ENCODE measurements at regions not wholly inside any gene's neighbourhood (a gene's known extent, or its start where the extent isn't known, plus 50 kb on each side); places are given as distances from the start of the nearest gene placed in this dataset.
"Not testable (repeated sequence)": the region's sequence is repeated elsewhere in the genome, so short reads cannot be mapped to it uniquely, and the experiment has no call there.

GRCh38 chr15:44849701-44850403 is 106.6 kb upstream of the TERB2 start:
- DNase-seq = not testable (repeated sequence)

GRCh38 chr15:44853304-44853950 is 103.1 kb upstream of the TERB2 start:
- DNase-seq = peak; percentile 84

- DNase-seq = not testable (repeated sequence)
Observed at GRCh38 chr15:44854696-44855095, 101.8 kb upstream of the TERB2 start.

GRCh38 chr15:44856284-44856683 is 100.2 kb upstream of the TERB2 start:
- not testable (repeated sequence) for DNase-seq

DNA sequence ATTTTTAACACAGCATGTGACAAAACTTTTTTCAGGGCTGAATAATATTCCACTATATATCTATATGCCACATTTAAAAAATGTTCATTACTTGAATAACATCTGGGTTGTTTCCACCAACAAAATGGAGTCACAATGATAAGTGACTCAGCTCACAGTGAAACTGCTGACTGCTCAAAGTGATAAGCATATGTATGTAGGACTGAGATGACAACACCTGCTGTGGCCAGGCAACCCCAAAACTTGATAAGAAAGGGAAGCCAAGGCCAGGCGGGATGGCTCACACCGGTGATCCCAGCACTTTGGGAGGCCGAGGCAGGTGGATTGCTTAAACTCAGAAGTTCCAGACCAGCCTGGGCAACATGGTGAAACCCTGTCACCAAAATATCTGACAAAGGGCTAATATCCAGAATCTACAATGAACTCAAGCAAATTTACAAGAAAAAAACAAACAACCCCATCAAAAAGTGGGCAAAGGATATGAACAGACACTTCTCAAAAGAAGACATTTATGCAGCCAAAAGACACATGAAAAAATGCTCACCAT is 99.2 kb upstream of the TERB2 start:
- DNase-seq = not testable (repeated sequence)

- DNase-seq = not testable (repeated sequence)
Observed at GRCh38 chr15:44859088-44859487, 97.4 kb upstream of the TERB2 start.

GRCh38 chr15:44860168-44860567 is 96.3 kb upstream of the TERB2 start:
- DNase-seq = not testable (repeated sequence)

DNA sequence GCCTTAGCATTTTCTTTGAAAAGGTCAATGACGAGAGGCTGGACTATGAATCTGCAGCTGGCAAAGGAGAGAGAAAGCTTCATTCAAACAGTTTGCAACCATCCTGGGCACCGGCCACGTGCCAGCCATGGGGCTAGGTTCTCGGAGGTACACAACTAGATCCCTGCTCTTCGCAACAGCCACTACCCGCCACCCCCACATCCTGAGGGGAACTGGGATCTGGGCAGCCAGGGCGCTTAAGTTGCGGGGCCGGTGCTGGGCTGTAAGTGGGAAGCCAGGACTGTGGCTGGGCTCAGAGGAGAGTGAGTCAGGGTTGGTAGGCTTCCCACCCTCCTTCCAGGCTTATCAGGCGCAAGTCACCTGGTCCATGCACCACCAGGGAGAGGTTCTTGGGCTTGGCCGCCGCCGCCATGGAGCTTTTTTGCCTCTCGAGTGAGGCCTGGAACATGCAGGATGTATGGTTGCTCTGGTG is 95.0 kb upstream of the TERB2 start:
- DNase-seq = no peak

DNA sequence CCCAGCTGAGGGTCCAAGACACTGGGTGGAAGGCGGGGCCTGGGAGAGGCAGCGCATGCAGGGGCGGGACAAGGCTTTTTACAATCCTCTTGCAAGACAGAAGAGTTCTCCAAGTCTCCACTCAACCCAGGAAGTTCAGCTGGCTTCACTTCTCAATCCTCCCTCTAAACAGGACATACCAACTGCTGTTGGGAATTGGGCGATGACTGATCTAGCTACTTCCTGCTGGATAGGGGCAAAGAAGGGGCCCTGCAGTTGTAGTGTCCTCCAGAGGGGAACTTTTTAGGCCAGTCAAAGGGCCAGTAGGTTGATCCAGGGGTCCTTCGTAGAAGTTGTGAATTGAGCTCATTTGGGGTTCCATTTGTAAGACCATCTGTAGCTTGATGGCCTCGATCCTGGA is 94.6 kb upstream of the TERB2 start:
- no peak for DNase-seq

- not testable (repeated sequence) for DNase-seq
Observed at GRCh38 chr15:44862866-44863265, 93.6 kb upstream of the TERB2 start.

DNA sequence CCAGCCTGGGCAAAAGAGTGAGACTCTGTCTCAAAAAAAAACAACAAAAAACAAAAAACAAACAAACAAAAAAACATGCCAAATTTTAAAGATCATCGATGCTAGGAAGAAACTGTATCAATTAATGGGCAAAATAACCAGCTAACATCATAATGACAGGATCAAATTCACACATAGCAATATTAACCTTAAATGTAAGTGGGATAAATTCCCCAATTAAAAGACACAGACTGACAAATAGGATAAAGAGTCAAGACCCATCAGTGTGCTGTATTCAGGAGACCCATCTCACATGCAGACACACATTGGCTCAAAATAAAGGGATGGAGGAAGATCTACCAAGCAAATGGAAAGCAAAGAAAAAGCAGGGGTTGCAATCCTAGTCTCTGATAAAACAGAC is 88.4 kb upstream of the TERB2 start:
- not testable (repeated sequence) for DNase-seq

DNA sequence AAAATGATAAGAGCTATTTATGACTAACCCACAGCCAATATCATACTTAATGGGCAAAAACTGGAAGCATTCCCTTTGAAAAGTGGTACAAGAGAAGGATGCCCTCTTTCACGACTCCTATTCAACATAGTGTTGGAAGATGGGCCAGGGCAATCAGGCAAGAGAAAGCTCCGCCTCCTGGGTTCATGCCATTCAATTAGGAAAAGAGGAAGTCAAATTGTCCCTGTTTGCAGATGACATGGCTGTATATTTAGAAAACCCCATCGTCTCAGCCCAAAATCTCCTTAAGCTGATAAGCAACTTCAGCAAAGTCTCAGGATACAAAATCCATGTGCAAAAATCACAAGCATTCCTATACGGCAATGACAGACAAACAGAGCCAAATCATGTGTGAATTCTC is 86.4 kb upstream of the TERB2 start:
- peak; percentile 51 for DNase-seq

DNA sequence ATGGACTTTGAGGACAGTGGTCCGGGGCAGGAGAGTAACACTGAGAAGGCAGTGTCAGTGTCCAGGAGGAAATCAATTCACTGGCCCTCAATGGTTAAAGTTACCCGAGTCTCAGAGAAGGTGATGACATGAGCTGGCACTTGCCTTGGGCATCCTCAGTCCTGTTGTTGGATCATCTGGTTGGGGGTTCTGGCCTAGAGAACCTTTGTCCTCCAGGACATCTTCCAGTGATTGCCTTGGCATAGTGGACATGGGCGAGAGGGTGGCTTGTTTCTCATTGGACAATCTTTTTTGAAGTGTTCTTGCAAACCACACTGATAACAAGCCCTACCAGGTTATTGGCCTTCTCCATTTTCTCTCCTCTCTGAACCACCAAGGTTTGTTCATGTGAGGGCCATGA is 83.4 kb upstream of the TERB2 start:
- no peak for DNase-seq

- no peak for DNase-seq
Observed at GRCh38 chr15:44879066-44879465, 77.4 kb upstream of the TERB2 start.

DNA sequence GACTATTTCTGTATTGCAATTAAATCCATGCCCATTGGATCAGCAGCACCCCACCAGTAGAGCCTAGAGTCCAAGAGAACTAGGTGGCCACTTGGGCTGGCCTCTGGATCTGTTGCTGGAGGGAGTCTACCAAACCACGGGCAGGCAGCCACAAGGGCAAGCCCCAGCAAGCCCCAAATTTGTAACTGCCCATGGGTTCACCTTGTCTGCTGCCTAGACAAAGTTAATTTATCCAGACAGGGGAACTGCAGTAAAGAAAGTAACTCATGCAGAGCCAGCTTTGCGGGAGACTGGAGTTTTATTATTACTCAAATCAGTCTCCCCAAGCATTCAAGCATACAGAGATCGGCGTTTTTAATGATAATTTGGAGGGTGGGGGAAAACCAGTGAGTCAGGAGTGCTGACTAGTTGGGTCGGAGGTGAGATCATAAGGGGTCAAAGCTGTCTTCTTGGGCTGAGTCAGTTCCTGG is 74.0 kb upstream of the TERB2 start:
- no peak for DNase-seq

DNA sequence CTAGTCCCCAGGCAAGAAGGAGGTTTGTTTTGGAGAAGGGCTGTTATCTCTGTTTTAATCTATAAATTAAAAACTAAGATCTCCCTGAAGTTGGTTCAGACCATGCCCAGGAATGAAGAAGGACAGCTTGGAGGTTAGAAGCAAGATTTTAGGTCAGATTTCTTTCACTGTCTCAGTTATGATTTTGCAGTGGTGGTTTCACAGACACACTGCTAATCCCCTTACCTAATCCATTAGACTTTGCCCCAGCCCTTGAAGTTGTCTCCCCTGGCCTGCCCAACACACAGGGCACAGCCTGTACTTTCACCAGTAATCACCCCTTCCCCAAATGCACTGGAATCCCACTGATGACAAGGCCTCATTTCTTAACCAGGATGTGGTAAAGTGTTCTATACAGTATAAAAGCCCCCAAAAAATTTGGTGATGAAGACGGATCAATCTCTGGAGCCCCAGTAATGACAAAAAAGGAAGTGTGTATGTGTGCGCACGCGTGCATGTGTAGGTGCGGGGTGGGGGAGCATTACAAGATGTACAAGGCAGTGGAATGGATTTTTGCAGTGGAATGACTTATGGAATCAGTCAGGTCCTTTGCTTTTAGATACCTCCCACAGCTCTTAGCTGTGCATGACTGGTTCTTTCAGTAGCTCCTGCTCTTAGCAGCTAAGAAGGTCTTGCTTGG is 73.1 kb upstream of the TERB2 start:
- no peak for DNase-seq

DNA sequence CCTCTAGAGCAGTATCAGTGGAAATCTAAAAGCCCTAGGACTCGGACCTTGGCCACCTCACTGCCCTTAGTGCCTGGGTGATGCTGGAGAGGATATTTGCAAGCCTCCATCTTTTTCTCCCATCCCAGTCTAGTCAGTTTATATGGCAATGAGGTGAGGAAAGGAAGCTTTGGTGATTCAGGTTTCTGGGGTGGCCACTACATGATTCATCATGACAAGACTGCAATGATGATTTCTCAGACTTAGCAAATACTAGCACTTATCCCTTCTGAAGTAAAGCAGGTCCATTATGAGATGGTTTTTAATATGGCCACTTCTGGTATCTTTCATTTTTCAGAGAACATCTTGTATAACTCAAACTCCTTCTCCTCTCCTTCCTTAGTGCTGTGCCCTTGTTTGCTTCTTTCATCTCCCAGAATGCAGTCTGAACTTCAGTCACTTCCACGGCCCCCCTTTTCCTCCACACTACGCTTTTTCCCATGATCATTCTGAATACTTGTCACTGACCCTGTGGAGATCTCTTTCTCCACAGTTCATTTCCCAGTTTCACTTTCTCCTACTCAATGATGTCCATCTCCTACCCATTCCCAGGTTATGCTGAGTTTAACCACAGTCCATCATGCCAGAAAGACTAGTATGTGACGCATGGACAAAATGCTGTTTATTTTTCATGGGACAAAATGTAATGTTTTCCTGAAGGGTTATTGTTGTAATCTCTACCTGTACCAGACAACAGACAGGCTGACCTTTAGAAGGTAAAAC is 57.4 kb upstream of the TERB2 start:
- DNase-seq = not testable (repeated sequence)

DNA sequence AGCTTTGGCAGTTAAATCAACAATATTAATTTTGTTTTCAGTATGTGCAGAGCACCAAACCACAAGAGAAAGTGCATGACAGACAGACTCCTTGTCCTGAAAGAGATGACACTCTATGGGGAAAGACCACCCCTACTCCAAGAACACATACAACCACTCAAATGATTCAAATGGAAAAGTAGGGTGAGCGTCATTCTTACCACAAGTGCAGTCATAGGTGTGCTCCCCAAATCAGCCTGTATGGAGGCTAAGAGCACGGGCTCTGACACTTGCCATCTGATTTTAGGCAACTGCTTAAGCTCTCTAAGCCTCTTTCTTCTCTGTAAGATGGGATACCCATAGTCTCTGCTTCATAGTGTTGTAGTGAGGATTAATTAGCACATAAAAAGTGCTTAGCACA is 56.7 kb upstream of the TERB2 start:
- DNase-seq = not testable (repeated sequence)

GRCh38 chr15:44900796-44901195 is 55.7 kb upstream of the TERB2 start:
- DNase-seq = not testable (repeated sequence)

DNA sequence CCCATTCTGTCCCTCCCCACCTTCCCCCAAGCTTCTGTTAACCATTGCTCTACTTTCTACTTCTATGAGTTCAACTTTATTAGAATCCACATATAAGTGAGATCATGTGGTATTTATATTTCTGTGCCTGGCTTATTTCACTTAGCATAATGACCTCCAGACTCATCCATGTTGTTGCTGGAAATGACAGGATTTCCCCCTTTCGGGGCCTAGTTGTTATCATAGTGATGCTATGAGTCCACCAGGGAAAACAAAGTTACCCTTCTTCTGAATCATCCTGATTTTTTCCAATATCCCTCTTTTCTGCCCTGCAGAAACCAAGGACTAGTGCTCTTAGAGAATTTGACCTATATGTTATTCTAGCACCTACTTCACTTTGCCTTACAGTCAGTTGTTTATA is 53.2 kb upstream of the TERB2 start:
- not testable (repeated sequence) for DNase-seq

DNA sequence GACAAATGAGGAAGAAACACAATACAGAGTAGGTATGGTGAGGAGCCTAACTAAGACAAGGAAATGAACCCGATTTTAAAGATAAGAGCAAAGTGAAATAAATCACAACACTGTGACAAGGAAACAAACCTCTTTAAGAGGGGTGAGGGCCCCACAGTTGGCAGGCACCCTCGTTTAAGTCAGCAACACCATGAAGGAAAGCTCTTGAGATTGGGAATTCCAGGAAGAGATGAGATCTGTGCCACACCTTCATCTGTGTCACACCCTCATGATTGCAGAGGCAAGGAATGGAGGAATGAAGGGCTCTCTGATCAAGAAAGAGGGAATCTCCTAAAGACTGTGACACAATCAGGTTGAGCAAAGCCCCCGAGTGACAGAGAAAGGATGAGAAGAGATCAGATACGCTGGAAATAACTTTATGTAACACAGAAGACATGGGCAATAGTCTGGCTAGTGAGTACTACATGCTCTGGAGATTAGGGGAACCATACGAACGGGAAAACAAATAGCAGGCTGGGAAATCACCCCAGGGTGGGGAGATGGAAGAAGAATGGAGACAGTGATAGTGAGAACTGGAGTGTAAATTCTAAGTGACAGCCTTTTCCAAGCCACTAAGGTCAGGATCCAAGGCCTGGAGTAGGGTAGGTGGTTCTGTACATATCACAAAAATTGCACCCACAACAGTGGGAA is 51.7 kb upstream of the TERB2 start:
- DNase-seq = not testable (repeated sequence)
